Common myeloid progenitor, CD34-positive (primary cell): ENCODE measurements at regions not wholly inside any gene's neighbourhood (a gene's known extent, or its start where the extent isn't known, plus 50 kb on each side); places are given as distances from the start of the nearest gene placed in this dataset.

Experiments used
- CTCF ChIA-PET: fragments of 350-600 bp; sonication (Branson Sonifier 250); formaldehyde crosslinking; loops from one replicate; lab custom pipeline; 2021; ENCODE audit warnings: antibody characterized with exemption; lab: Charles Lee
- POLR2A ChIA-PET: fragments of 350-600 bp; sonication (Branson Sonifier 250); formaldehyde crosslinking; loops from one replicate; lab custom pipeline; 2021; ENCODE audit warnings: antibody characterized with exemption; lab: Charles Lee
- DNase-seq, 3 donors: peaks; one replicate each; pipeline versions ENCODE4 v3.0.0 to v3.0.0-alpha.2; 2013
- H3K27ac ChIP-seq, 2 experiments: 1 replicate in 1 of 2; 2 replicates in 1 of 2; pipeline ENCODE4 v1.7.0; 2013; ENCODE audit warnings: inconsistent platforms in 2 of 2, low read length in 2 of 2, mild to moderate bottlenecking in 2 of 2, low read depth in 1 of 2, moderate library complexity in 1 of 2; ENCODE audit not compliant: severe bottlenecking in 2 of 2, insufficient read depth in 1 of 2, poor library complexity in 1 of 2
- H3K27me3 ChIP-seq, 5 experiments: replicated peaks in 2 of 5; 1 replicate in 3 of 5; 2 replicates in 2 of 5; pipeline versions ENCODE4 v1.6.1 to v1.7.0; 2013; ENCODE audit warnings: low read length in 4 of 5, mild to moderate bottlenecking in 2 of 5, moderate library complexity in 2 of 5, inconsistent platforms in 1 of 5; ENCODE audit not compliant: insufficient read depth in 5 of 5, control insufficient read depth in 4 of 5
- H3K36me3 ChIP-seq, 4 experiments: 1 replicate in 2 of 4; 2 replicates in 2 of 4; pipeline versions ENCODE4 v1.6.1 to v1.7.0; 2013; ENCODE audit warnings: low read length in 3 of 4, control low read depth in 1 of 4, mild to moderate bottlenecking in 1 of 4; ENCODE audit not compliant: control insufficient read depth in 4 of 4, insufficient read depth in 4 of 4
- H3K4me1 ChIP-seq, 4 experiments: 1 replicate in 3 of 4; 2 replicates in 1 of 4; pipeline versions ENCODE4 v1.6.1 to v1.7.1; 2013; ENCODE audit warnings: low read length in 3 of 4, mild to moderate bottlenecking in 3 of 4, control low read depth in 1 of 4, inconsistent platforms in 1 of 4, moderate library complexity in 1 of 4; ENCODE audit not compliant: control insufficient read depth in 4 of 4, insufficient read depth in 4 of 4; ENCODE audit errors: control extremely low read depth in 1 of 4
- H3K4me3 ChIP-seq, 7 experiments: 1 replicate in 4 of 7; 2 replicates in 3 of 7; pipeline versions ENCODE4 v1.5.1 to v1.7.0; 2013; ENCODE audit warnings: mild to moderate bottlenecking in 7 of 7, low read length in 6 of 7, moderate library complexity in 6 of 7, inconsistent platforms in 2 of 7, low read depth in 2 of 7, control low read depth in 1 of 7; ENCODE audit not compliant: insufficient read depth in 4 of 7, control insufficient read depth in 1 of 7; ENCODE audit errors: extremely low read depth in 1 of 7
- H3K9me3 ChIP-seq, 5 experiments: 1 replicate in 4 of 5; 2 replicates in 1 of 5; pipeline versions ENCODE4 v1.6.1 to v1.7.1; 2013; ENCODE audit warnings: low read length in 4 of 5, mild to moderate bottlenecking in 2 of 5, inconsistent platforms in 1 of 5, low read depth in 1 of 5, moderate library complexity in 1 of 5; ENCODE audit not compliant: control insufficient read depth in 4 of 5, insufficient read depth in 2 of 5; ENCODE audit errors: control extremely low read depth in 1 of 5
- WGBS: methylation state at CpG from one replicate; pipeline ENCODE4 v1.1.5; 2013; ENCODE audit not compliant: insufficient coverage; 5-methylcytosine and 5-hydroxymethylcytosine counted together

DNA sequence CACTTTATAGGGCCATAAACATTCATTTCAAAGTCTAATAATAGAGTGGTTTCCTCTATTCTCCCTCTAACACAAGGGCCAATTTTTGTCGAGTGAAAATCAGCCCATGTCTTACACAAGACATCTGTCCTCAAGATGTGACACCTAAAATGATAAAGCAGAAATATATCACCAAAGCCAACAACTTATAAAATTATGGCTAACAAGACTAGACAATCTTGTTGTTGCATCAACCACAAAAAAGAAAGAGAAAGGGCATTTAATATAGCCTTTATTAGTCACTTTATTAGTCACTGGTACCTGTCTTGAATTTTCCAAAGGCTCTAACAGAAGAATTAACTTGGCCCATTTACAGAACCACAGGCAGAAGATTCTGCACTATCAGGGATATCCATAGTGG is 161.6 kb downstream of the SMIM20 start:
- Histone ChIP-seq H3K4me1 (peaks cover 11 to 19% (median 17%) of the 10 kb centered on the region in 4 experiments), H3K9me3 (peaks cover 0 to 6% (median 5%) of the 10 kb centered on the region in 5 experiments), H3K27ac (no peak overlapping the region), H3K4me3 (no peak overlapping the region), H3K27me3 (peaks cover 0 to 3% (median 2%) of the 10 kb centered on the region in 5 experiments), H3K36me3 (no peaks in the 10 kb centered on the region)
- POLR2A ChIA-PET: no interaction called here
- peak in 2 of 3 donors; percentile 28 for DNase-seq
- WGBS: 0% methylated on average over 1 of the region's 1 CpG
- CTCF ChIA-PET: interaction anchor here (1.4 kb wide), 1 partner anchor 13 kb away, joined by 8 read pairs; no protein-coding TSS in a partner anchor

DNA sequence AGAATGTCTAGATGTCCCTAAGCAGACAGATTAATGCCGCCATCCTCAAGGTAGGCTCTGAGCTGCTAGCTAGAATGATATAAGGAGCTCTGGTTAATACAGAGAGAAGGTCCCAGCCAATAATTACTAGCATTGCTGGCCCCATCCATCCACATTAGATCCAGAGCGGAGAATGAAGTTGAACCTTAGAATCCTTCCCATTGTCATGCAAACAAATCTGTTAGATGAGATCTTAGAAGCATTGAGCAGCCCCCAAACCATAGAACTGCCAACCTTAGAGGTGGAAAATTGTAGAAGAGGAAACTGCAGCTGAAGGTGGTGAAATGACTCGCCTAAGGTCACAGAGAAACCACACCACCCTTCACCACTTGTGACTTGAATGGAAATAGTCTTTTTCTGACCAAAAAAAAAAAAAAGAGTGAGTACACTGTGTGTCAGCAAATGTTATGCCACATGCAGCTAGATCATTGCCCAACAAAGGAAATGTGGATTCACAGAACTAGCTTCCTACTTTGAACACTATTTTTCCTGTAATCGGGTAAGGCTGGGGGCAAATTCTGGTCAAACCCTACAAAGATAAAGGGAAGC is 162.1 kb downstream of the SMIM20 start:
- WGBS: 67% methylated on average over 1 of the region's 4 CpGs
- Histone ChIP-seq H3K27ac (no peak overlapping the region), H3K9me3 (peaks cover 0 to 6% (median 5%) of the 10 kb centered on the region in 5 experiments), H3K4me3 (no peak overlapping the region), H3K27me3 (peaks cover 0 to 8% (median 3%) of the 10 kb centered on the region in 5 experiments), H3K36me3 (no peaks in the 10 kb centered on the region), H3K4me1 (peaks cover 11 to 21% (median 17%) of the 10 kb centered on the region in 4 experiments)
- POLR2A ChIA-PET: no interaction called here
- CTCF ChIA-PET: interaction anchor here (1.0 to 2.2 kb wide), 3 partner anchors 11 to 16 kb away, joined by 3 to 9 read pairs (median 8); no protein-coding TSS in a partner anchor
- peak; percentile 11 to 60 (median 56) for DNase-seq

DNA sequence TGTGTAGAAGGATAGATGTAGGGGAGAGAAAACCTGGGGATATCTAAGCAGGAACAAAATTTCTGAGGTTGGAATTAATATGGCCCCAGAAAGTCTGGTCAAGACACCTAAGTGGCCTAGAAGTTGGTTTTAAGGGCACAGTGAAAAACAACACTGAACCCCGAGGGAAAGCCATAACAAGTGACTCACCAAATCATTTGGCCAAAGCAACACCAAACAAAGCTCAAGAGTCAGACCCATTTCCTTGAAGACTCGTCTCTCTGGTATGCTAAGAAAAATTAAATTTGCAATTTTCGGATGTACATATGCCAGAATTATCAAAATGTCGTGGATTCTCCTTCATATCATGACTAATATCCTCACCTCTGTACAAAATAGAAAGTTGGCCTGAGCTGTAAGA is 162.9 kb downstream of the SMIM20 start:
- DNase-seq: no peak
- Histone ChIP-seq H3K27me3 (peaks cover 0 to 12% (median 3%) of the 10 kb centered on the region in 5 experiments), H3K36me3 (no peaks in the 10 kb centered on the region), H3K4me1 (peaks cover 11 to 28% (median 18%) of the 10 kb centered on the region in 4 experiments), H3K9me3 (peaks cover 0 to 6% (median 5%) of the 10 kb centered on the region in 5 experiments), H3K4me3 (no peak overlapping the region), H3K27ac (no peak overlapping the region)
- ChIA-PET CTCF (interaction anchor here (1.0 to 2.2 kb wide), 3 partner anchors 10 to 15 kb away, joined by 3 to 9 read pairs (median 8); no protein-coding TSS in a partner anchor), POLR2A (no interaction called here)
- 100% methylated on average over 1 of the region's 4 CpGs for whole genome bisulfite sequencing

DNA sequence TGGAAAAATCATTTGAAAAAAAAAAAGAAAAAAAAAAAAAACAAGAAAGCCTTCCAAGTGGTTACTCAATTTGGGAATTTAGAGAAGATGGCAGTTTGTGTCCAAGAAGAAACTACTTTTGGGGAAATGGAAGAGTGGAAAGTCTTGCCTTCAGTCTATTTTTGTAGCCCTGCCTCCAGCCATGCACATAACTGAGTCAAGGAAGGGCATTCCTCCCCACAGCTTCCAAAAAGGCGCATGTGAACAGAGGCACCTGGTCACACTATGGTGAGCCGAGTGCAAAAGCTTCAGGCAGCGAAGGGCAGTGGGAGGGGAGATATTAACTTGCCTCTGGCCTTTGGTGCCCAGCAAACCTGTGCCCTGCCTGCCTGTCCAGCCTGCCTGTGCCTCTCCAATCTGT is 163.7 kb downstream of the SMIM20 start:
- DNase-seq: no peak
- whole genome bisulfite sequencing: 100% methylated on average over 3 of the region's 3 CpGs

DNA sequence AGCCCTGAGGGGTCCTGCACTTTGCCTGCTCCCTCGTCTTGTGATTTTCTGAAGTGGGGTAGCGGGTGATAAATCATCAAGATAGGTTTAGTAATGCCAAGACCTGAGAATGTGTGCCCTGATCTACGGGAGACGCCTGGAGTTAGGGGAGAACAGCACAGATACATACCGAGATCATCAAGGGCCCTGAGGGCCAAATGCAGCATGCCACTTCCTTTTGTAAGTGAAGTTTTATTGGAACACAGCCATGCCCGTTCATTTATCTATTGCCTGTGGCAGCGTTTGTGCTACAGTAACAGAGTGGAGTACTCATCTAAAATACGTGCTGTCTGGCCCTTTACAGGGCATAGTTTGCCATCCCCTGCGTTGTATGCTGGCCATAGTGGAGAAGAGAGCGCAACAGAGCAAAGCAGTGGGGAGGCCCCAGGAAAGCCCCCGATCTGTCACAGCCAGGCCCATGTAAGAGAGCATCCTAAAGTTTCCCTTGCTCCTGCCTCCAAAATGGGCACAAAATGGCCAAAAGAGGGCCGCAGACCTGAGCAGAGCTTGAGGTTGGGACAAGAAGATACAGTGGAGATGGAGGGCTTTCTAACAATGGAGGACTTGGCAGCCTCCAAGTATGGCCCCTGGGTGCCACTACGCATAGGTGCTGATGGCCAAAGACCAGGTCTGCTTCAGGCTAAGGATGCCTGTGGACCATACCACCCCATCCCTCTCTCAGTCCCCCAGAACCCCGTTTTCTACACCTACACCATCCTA is 167.0 kb downstream of the SMIM20 start:
- H3K4me3 ChIP-seq: no peak overlapping the region
- POLR2A ChIA-PET: no interaction called here
- DNase-seq: peak in 1 of 3 donors; percentile 28
- WGBS: 76% methylated on average over 13 of the region's 14 CpGs
- CTCF ChIA-PET: no interaction called here
- H3K36me3 ChIP-seq: no peaks in the 10 kb centered on the region
- no peak overlapping the region for H3K27ac ChIP-seq
- peaks cover 2 to 41% (median 14%) of the 10 kb centered on the region in 5 experiments for H3K27me3 ChIP-seq
- peaks cover 0 to 14% (median 4%) of the 10 kb centered on the region in 4 experiments for H3K4me1 ChIP-seq
- H3K9me3 ChIP-seq: peaks cover 0 to 6% (median 5%) of the 10 kb centered on the region in 5 experiments

More for the DNA sequence above, 163.7 kb downstream of the SMIM20 start:
- ChIA-PET CTCF (interaction anchor here (2.2 kb wide), 1 partner anchor 9 kb away, joined by 9 read pairs; no protein-coding TSS in a partner anchor), POLR2A (no interaction called here)
- H3K4me3 ChIP-seq: no peak overlapping the region
- H3K27me3 ChIP-seq: peaks cover 0 to 18% (median 4%) of the 10 kb centered on the region in 5 experiments
- H3K27ac ChIP-seq: no peak overlapping the region
- H3K36me3 ChIP-seq: no peaks in the 10 kb centered on the region
- H3K4me1 ChIP-seq: peaks cover 11 to 33% (median 20%) of the 10 kb centered on the region in 4 experiments
- H3K9me3 ChIP-seq: peaks cover 0 to 6% (median 5%) of the 10 kb centered on the region in 5 experiments

DNA sequence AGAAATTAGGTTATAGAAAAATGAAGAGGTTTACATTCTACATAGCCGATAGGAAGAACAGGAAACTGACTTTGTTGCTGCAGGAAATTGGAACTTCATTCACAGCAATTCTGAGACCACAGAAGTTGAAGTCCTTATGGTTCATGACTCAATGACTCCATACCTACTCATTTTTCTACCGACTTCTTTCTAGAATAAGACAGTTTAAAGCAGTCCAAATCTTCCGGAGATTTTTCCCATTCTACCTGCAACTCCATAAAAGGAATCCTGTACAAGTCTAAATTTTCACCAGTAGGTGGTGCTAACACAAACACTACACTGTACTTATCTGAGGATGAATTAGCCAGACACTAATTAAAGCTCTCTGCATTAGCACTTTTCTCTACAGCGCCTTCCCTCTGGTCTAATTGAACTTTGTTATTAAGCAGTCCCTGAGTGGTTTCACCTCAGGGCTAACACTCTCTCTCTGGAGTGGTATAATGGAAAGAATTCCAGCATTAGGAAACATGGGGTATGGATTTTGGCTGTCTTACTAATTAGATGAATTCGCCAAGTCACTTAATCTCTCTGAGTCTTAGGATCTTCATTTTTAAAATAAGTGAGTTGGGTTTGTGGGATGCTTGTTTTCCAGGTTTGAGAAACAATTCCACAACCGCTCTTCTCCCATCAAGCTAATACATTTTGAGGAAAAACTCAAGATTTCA is 167.9 kb downstream of the SMIM20 start:
- Histone ChIP-seq H3K36me3 (no peaks in the 10 kb centered on the region), H3K4me1 (peaks cover 0 to 13% (median 4%) of the 10 kb centered on the region in 4 experiments), H3K27me3 (peaks cover 2 to 41% (median 14%) of the 10 kb centered on the region in 5 experiments), H3K27ac (no peak overlapping the region), H3K9me3 (peaks cover 0 to 3% (median under 1%) of the 10 kb centered on the region in 5 experiments), H3K4me3 (no peak overlapping the region)
- ChIA-PET POLR2A (no interaction called here), CTCF (interaction anchor here (0.6 to 3.0 kb wide), 13 partner anchors 8 to 639 kb away, joined by 3 to 15 read pairs (median 4); no protein-coding TSS in a partner anchor)
- peak; percentile 39 to 51 (median 46) for DNase-seq
- WGBS: 30% methylated on average over 3 of the region's 6 CpGs
